Stimulated activated CD8-positive, alpha-beta memory T cell treated with anti-CD3 and anti-CD28 coated beads, Interleukin-15, amount 100 ng/mL, for 4 hours (primary cell): ENCODE measurements at regions not wholly inside any gene's neighbourhood (a gene's known extent, or its start where the extent isn't known, plus 50 kb on each side); places are given as distances from the start of the nearest gene placed in this dataset.

ENCODE experiments used
- DNase-seq, 2 donors: peaks; one replicate each; pipeline ENCODE4 v3.0.0-alpha.2; 2020; ENCODE audit warnings: low read depth in 2 of 2

DNA sequence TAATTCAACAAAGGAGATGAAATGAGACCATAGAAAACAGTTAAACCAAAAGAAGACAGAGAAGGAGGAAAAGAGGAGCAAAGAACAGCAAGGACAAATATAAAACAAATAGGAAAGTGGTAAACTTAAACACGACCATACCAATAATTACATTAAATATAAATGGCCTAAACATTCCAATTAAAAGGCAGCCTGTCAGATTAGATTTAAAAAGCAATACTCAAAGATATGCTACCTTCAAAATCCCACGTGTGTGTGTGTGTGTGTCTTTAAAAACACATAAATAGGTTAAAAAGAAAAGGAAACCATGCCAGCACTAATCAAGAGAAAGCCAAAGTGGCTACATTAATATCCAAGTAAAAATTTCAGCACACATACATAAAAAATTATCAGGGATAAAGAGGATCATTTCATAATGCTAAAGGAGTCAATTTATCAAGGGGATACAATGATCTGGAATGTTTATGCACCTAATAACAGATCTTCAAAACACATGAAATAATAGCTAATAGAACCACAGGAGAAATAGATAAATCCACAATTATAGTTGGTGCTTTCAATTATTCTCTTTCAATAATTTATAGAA is 355.7 kb upstream of the POU3F1 start:
- DNase-seq, result no peak

DNA sequence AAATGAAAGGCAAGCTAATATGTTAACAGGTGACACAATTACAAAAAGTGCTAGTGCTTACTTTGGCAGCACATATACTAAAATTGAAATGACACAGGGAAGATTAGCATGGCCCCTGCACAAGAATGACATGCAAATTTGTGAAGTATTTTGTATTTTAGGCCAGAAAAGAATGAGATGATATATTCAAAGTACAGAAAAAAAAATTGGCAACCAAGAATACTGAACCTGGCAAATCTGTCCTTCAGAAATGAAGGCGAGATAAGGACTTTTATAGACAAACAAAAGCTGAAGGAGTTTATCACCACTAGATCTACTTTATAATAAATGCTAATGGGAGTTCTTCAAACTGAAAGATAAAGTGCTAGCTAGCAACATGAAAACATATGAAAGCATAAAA is 350.0 kb upstream of the POU3F1 start:
- no peak for DNase-seq

DNA sequence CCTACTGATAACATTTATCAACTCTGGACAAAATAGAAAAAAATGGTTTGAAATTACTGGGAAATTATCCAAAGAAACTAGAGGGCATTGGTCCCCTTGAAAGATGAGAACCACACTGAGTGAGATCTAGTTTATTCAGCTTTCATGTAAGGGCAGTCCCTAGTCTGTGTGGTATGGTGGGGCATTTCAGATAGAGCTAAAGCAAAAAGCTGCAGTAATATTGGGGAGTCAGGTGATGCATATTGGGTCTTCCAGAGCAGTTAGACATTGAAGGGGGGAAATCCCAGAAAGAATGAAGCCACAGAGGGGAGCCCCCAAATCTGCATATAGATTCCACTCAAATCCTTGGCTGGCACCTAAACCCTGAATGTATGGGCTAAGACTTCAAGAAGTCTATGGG is 347.7 kb upstream of the POU3F1 start:
- no peak for DNase-seq

DNA sequence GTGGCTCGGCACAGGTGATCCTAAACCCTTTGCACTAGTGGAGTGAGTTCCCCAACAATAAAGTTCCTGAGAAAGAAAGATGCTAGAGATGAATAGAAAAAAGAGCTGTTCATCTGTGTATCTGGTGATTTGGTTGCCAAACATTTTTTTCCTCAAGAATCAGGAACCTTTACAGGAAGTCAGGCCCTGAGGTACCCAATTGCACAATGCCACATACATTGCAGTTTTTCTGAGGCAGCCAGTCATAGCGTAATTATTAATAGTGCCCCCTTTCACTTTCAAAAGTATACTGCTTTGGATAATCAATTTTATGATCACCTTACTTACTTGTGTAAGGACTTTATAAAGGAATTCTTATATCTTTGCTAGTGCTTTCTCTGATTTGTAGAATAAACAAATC is 346.3 kb upstream of the POU3F1 start:
- no peak for DNase-seq

DNA sequence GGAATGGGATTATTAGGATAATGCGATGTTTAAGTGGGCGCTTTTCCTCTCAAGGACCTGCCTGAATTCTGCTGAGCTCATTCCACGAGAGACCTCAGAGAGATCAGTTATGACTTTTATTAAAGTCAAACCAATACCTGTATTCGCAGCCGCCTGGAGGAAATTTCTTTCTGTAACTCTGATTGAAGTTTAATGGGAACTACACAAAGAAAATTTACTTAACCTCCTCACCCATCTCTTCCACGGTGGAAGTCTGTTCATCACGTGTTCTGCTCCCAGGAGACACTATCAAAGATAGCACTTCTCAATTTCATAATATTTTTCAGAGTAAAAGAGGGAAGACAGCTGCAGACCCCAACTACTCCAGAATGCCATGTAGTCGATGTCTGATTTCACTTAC is 334.7 kb upstream of the POU3F1 start:
- DNase-seq, result no peak

DNA sequence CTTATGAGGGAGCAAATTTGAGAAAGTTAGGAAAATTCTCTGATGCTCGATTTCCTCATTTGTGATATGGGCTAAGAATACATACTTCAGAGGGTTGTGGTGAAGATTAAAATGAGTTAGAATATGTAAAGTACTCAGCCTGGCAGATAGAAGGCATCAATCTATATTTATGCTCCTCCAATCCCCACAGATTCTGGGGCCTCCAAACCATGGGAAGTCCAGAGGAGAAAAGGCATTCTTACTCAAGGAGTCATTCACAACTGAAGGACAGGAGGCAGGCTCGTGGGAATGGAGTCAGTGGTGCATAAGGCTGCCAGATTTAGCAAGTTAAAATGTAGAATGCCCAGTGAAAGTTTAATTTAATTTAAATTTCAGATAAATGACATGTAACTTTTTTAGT is 330.0 kb upstream of the POU3F1 start:
- DNase-seq, result no peak

DNA sequence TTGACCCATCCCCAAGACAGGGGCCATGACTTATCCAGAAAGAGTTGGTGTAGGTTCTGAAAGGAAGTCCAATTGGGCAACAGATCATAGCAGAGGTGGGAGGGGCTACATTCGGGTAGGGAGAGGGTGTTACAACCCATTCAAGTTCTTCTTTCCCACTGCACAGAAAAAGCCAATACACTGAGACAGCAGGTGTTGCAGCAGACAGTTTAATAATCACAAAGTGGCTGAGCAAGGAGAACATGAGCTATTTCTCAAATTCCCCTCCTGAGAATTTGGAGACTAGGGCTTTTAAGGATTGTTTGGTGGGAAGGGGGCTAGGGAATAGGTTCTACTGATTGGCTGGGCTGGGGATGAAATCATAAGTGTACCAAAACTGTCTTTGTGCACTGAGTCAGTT is 328.4 kb upstream of the POU3F1 start:
- no peak for DNase-seq

DNA sequence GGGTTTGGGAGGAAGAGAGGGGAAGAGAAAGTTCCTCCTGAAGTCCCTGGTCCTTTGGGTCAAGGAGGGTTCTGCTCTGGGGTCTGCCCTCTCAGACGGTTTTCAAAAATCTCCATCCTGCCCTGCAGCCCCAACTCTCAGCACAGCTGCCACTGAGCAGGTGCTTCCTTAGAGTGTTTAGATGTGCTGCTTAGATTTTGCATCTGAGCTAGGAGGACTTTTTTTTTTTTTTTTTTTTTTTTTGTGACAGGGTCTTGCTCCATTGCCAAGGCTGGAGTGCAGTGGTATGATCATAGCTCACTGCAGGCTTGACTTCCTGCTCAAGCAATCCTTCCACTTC is 324.9 kb upstream of the POU3F1 start:
- DNase-seq, result no peak

DNA sequence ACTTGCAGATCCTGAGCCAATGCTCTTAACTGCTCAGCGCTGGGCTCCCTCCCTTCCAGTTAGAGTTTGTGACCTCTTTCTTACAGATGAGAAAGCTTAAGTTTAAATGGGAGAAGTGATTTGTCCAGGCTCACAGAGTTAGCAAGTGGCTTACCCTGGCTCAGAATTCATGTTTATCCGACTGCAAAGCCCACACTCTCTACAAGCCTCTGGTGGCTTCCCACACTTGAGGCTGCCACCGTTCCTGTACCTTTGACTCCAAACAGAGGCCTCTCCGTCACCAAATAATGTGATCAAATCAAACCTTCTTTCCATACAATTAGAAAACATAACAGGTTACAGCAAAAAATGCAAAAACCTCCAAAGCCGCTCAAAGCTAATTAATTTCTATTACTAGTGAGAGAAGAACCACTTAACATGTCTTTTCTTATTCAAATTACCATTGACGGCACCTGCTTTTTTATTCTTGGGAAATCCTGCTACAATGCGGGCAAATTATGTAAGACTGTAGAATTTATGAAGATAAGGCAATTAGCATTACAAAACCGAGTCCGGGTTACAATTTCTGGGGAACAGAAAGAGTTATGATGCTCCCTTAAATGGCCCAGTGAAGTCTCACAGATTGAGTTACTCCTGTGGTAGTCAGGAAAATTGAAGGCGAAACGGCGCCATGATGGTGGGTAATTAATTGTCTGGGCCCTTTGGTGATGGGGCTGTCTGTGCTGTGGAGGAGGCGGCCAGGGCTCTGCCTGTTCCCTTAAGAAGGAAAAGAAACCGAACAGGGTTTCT is 324.3 kb upstream of the POU3F1 start:
- DNase-seq, result no peak

DNA sequence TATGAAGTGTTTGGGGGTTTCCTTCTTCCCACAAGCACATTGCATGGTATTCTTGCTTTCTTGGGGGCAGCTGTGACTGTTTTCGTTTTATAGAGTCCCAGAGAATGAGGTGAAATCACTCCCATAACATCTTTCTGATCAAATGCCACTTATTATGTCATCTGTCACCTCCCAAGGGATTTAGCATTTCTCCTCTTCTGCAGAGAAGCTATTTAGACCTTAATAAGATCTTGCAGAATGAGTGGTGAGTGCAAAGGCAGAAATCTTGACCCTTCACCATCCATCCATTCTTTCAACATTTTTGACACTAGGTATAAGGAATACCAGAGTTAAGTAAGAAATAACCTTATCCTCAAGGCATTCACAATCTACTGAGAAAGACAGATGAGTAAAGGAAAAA is 318.6 kb upstream of the POU3F1 start:
- DNase-seq, result no peak

DNA sequence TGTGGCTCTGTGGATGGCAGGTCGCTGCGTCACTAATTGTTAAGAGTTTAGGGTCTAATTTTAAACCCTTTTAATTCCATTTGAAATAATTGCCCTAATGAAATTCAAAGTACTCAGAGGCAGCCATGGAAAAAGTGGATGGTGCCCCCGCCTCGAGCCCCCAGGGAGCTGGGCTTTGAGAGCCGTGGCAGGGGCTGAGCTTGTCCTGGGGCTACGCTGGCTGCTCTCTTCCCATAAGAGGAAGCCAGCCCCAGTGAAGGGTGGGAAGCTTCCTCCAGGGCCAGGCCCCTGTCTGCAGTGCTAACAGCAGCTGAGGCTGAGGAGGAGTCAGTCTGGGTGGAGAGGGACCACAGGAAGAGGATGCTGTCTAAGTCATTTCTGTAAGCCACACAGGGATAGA is 315.0 kb upstream of the POU3F1 start:
- no peak for DNase-seq

DNA sequence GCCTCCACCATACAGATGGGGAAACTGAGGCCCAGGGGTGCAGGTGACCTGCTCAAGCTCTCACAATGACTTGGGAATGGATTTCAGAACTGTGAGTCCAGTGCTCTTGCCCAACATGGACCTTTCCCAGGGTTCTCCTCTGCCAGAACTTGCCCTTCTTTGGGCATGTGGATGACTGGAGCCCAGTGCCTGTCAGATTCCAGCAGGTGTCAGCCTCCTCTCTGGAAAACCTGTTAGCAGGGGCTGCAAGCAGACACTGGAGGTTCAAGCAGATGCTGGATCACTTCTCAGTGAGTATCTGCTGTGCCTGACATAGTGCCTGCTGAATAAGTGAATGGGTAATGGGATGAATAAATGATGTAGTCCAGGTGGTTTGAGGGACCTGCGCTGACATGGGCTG is 314.2 kb upstream of the POU3F1 start:
- no peak for DNase-seq

DNA sequence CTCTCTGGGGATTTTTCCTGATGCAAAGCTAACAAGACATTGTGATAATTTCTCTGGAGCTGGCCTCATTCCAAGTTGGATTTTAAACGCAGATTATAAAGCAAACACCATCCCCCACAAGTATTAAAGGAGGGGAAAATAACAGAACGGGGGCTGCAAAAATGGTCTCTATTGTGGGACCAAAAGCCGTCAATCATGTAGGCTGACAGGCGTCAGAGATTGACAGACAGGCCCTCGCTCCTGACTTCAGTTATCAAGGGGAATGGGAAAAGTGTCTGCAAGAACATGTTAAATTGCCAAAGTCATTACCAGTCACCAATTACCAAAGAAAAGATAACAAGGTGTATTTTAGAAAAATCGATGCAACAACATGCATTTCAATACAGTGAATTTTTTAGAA is 307.4 kb upstream of the POU3F1 start:
- DNase-seq, result no peak

DNA sequence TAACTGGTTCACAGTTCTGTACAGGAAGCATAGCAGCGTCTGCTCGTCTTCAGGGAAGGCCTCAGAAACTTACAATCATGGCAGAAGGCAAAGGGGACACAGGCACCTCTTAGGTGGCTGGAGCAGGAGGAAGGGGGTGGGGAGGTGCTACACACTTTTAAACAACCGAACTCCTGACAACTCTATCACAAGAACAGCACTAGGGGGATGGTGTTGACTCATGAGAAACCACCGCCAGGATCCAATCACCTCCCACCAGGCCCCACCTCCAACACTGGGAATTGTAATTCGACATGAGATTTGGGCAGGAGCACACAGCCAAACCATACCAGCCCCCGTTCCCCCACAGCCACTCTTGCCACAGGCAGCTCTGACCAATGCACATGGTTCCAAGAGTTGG is 306.3 kb upstream of the POU3F1 start:
- DNase-seq, result no peak

DNA sequence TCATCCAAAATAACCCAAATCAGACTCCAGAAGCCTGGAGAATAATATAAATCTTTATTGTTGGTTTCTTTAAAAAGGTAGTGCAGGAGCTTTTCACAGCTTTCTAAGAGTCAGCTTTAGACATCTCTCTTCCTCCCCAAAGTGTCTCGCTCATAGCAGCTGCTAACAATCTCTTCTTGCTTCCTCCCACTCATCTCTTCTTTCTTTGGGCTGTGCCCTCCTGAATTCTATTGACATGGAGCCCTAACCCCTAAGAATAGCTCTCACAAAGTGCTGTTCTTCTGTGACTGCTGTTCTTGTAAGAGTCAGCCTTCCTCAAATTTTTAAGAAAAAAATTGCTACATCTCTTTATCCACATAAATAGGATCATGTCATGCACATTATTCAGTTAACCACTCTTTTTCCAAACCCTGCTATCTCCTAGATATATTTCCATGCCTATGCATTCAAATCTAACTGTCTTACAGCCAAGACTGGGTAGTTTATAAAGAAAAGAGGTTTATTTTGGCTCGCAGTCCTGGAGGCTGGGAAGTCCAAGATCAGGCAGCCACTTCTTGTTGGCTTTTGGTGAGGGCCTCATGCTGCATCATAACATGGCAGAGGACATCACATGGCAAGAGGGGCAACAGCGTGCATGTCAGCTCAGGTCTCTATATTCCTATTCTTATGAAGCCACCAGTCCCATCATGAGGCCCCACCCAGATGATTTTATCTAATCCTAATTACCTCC is 301.0 kb upstream of the POU3F1 start:
- no peak for DNase-seq

DNA sequence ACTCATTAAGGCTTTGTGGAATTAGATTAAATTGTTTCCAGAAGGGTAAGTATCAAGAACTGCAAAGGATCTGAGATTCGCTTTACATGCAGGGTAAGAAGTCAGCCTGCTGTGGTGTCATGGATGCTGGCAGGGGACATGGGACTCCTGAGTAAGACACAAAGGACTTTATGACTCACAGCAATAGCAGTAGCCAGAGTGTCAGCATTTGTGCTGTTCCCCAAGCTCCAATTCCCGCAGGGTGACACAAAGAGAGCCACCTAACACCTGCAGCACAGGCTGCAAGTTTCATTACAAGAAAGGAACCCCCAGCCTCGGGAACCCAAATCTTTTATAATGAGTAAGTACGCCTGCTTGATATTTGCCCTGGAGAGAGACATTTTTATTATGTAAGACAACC is 298.1 kb upstream of the POU3F1 start:
- no peak for DNase-seq

DNA sequence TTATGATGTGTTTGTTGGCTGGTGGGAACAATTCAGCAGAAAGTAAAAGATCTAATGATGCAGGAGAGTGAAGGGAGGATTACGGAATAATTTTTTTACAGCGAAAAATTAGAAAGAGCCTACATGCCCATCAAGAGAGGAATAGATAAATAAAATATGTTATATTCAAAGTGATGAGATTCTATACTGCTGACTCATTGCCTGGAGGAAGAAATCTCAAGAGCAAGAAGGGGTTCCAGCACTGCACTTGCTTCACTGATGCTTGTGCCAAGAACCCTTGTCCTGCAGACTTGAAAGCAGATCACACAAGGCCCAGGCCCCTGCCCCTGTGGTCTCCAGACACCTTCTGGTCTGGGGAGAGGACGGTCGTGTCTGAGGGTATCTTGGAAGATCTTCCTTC is 295.1 kb upstream of the POU3F1 start:
- DNase-seq, result no peak

DNA sequence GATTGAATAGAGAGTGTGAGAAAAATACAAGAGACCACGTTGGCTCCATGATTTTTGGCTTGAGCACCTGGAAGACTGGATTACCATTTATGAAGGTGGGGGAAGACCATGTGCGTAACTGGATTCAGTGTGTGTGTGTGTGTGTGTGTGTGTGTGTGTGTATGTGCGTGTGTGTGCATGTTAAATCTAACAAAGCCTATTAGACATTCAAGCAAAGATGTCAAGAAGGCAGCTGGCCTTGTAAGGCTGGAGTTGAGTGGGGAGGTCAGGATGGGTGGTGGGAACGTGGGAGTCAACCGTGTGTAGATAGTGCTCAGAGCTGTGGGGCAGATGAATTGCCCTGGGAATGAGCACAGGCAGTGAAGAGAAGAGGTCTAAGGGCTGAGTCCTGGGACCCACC is 293.8 kb upstream of the POU3F1 start:
- DNase-seq, result no peak

DNA sequence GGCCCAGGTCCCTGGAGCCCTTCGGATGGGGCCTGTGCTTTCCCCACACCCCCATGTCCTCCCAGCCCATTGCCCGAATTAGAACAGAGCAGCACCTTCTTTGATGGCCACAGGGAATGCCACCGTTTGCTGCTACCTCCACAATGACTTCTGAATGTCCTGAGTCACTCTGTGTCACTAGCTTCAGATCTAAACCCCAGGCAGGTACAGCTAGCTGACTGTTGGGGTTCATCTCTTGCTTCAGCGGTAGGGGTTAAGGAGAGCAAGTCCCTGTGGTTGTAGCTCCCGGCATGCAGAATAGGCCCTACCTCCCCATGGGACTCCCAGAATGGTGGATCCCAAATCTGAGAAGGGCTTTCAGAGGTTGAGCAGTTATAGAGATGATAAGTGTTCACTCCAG is 291.1 kb upstream of the POU3F1 start:
- no peak for DNase-seq

DNA sequence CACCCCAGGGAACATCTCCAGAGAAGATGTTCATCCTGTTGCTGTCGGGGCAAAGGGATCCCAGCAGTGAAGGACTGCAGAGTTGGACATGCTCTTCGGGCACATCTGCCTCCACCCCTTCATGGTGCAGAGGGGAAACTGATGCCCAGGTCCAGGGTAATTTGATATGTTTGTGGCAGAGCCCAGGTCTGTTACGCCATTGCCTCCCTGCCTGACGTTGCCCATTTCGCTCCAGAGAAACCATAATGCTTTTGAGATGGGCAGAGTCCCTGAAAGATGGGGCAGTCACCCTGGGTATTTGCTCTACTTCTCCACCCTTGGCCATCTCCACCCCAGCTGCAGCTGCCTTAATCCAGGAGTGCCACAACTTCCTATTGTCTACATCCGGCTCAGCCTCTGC is 290.4 kb upstream of the POU3F1 start:
- no peak for DNase-seq

DNA sequence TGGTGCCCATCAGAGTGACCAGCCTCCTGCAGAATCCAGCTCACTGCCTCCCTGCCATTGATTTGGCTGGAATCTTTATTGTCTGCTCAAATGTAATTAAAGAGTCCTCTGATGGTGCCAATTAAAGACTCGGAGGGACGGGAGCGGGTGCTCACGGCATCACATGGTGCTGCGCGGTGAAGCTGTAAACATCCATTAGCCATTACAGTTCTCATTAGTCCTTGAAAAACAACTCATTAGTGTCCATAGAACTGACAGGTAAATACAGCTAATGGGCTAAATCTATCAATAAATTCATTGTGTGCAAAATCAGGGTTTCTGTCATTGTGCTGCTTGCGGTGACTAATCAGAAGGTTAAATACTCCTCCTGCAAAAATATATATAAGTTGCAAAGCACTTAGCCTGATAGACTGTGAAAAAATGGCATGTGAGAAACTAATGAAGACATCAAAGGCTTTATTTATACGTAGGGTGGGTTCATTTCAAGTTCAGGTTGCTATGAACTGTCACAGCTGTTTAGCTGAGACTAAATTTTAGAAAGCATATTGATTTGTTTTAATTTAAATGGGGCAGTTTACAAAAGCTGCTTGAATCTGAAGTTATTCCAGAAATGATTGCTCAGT is 289.8 kb upstream of the POU3F1 start:
- no peak for DNase-seq

DNA sequence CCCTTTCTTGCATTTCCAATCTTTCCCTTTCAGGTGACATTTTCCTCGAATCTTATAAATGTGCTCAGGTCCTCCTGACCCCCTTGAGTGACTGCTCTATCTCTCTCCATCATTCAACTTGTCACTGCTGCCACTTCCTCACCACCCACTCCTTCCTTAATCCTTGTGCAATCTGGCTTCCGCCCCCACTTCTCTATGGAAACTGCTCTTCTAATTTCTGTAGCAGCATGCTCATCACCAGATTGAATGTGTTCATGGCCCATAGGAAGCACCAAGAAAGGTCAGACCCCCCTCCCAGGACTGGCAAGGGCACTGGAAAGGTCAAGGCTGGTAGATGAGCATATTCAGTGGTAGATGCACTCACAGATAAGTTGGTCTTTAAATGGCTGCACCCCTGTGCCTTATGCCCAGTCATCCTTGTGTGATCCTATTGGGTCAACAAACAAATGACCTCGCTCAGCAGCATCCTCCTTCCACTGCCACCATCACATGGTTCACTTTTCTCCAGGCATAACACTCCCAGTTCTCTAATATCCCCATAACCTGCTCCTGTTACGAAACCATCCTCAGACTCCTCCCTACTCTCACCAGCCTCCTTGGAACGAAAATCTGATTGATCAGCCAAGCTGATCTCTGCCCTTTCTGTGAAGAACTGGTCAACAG is 288.5 kb upstream of the POU3F1 start:
- DNase-seq, result no peak
